Adrenal gland (tissue), 5 donors: ENCODE measurements at regions not wholly inside any gene's neighbourhood (a gene's known extent, or its start where the extent isn't known, plus 50 kb on each side); places are given as distances from the start of the nearest gene placed in this dataset.

Experiments used
- POLR2A ChIP-seq, 2 donors: fragments of 450-650 bp; IDR thresholded peaks; one replicate each; pipeline ENCODE4 v1.6.1; 2017; ENCODE audit warnings: antibody characterized with exemption in 2 of 2, mild to moderate bottlenecking in 2 of 2, moderate library complexity in 1 of 2
- TF ChIP-seq, protein P1 (sequence below), 6 experiments: fragments of 450-650 bp in 4 of 6; fragments of 200-600 bp in 2 of 6; sonication (generic) in 1 of 6; IDR thresholded peaks; 1 replicate in 5 of 6; 2 replicates in 1 of 6; pipeline versions ENCODE4 v1.5.1 to v1.8.0; 2016 to 2021; ENCODE audit warnings: antibody characterized with exemption in 6 of 6, mild to moderate bottlenecking in 2 of 6, moderate library complexity in 1 of 6
- donor health status: DM: no; HTN: no; CAD: no.

DNA sequence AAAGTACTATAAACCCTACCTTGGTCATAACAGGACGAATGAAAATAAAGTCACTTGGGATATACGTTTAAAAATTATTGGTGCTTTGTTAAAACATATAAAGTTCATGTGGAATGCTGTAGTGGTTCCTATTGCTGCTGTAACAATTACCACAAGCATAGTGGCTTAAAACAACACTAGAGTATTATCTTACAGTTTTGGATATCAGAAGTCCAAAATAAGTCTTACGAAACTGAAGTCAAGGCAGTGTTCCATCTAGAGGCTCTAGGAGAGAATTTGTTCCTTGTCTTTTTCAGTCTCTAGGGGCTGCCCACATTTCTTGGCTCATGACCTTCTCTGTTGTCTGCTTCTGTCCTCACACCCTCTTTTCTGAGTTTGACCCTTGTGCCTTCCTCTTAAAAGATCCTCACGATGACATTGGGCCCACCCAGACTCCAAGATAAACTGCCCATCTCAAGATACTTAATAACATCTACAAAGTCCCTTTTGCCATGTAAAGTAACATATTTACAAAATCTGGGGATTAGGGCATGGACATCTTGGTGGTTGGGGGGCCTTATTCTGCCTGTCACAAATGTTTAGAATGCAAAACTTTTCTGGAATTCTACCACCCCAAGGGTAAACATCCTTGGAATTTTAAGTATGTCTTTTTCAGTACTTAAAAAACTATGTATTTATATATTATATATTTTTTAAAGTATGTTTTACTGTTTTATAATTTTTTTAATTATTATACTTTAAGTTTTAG is 178.1 kb downstream of the ETNK1 start:
- TF ChIP-seq, protein P1, sequence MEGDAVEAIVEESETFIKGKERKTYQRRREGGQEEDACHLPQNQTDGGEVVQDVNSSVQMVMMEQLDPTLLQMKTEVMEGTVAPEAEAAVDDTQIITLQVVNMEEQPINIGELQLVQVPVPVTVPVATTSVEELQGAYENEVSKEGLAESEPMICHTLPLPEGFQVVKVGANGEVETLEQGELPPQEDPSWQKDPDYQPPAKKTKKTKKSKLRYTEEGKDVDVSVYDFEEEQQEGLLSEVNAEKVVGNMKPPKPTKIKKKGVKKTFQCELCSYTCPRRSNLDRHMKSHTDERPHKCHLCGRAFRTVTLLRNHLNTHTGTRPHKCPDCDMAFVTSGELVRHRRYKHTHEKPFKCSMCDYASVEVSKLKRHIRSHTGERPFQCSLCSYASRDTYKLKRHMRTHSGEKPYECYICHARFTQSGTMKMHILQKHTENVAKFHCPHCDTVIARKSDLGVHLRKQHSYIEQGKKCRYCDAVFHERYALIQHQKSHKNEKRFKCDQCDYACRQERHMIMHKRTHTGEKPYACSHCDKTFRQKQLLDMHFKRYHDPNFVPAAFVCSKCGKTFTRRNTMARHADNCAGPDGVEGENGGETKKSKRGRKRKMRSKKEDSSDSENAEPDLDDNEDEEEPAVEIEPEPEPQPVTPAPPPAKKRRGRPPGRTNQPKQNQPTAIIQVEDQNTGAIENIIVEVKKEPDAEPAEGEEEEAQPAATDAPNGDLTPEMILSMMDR (IDR thresholded peaks at IDR 0.05) = no peak
- no peak for TF ChIP-seq POLR2A (IDR thresholded peaks at IDR 0.05)
